WERI-Rb-1 (cell line): ENCODE measurements at regions not wholly inside any gene's neighbourhood (a gene's known extent, or its start where the extent isn't known, plus 50 kb on each side); places are given as distances from the start of the nearest gene placed in this dataset.
A peak's percentile ranks its signal among the peaks of the same experiment; 100 is the strongest.

ENCODE experiments used
- DNase-seq: peaks from one replicate; pipeline ENCODE4 v3.0.0-alpha.2; 2020
- H3K27ac ChIP-seq: fragments of 250-450 bp; sonication (Bioruptor Pico); 2 replicates; pipeline ENCODE4 v1.5.1; 2020; ENCODE audit warnings: mild to moderate bottlenecking, moderate library complexity
- H3K27me3 ChIP-seq: fragments of 250-450 bp; sonication (Bioruptor Pico); 2 replicates; pipeline ENCODE4 v1.5.1; 2021; ENCODE audit warnings: mild to moderate bottlenecking, low read depth, moderate library complexity; ENCODE audit not compliant: insufficient read depth, severe bottlenecking
- H3K36me3 ChIP-seq: fragments of 250-450 bp; sonication (Bioruptor Pico); 2 replicates; pipeline ENCODE4 v1.5.1; 2020; ENCODE audit warnings: mild to moderate bottlenecking, moderate library complexity
- H3K4me3 ChIP-seq: 2 replicates; pipeline ENCODE4 v1.5.1; 2011; ENCODE audit warnings: low read depth, mild to moderate bottlenecking, control low read depth, low read length
- H3K9me3 ChIP-seq: fragments of 250-450 bp; sonication (Bioruptor Pico); 2 replicates; pipeline ENCODE4 v1.5.1; 2021; ENCODE audit warnings: mild to moderate bottlenecking, moderate library complexity; ENCODE audit not compliant: severe bottlenecking
- TF ChIP-seq, protein P1 (sequence below): IDR thresholded peaks from 2 replicates; pipeline ENCODE4 v1.5.1; 2011; ENCODE audit warnings: low read depth, mild to moderate bottlenecking, control low read depth, inconsistent platforms, low read length

DNA sequence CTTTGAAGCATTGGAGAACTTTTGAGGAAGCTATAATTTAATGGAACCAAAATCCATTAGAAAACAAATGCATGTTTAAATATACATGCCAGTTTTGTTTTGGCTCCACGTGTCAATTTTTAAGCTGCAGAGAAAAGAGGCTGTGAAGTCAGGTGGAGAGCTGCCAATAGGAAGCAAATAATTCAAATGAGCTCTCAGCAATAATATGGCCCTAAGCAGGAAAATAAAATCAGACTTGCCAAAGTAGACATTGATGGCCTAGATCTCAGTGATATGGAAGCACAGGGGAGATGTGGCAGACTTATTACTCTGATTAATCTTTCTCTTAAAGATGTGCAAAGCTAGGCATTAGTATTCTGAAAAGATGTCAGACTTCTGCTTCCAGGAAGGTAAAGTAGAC lies 769.8 kb upstream of the NDST4 start:
- Histone ChIP-seq H3K36me3 (no peaks in the 10 kb centered on the region), H3K27me3 (no peaks in the 10 kb centered on the region), H3K4me3 (no peak overlapping the region), H3K27ac (no peak overlapping the region), H3K9me3 (no peaks in the 10 kb centered on the region)
- no peak for DNase-seq
- TF ChIP-seq, protein P1, sequence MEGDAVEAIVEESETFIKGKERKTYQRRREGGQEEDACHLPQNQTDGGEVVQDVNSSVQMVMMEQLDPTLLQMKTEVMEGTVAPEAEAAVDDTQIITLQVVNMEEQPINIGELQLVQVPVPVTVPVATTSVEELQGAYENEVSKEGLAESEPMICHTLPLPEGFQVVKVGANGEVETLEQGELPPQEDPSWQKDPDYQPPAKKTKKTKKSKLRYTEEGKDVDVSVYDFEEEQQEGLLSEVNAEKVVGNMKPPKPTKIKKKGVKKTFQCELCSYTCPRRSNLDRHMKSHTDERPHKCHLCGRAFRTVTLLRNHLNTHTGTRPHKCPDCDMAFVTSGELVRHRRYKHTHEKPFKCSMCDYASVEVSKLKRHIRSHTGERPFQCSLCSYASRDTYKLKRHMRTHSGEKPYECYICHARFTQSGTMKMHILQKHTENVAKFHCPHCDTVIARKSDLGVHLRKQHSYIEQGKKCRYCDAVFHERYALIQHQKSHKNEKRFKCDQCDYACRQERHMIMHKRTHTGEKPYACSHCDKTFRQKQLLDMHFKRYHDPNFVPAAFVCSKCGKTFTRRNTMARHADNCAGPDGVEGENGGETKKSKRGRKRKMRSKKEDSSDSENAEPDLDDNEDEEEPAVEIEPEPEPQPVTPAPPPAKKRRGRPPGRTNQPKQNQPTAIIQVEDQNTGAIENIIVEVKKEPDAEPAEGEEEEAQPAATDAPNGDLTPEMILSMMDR, result no peak

DNA sequence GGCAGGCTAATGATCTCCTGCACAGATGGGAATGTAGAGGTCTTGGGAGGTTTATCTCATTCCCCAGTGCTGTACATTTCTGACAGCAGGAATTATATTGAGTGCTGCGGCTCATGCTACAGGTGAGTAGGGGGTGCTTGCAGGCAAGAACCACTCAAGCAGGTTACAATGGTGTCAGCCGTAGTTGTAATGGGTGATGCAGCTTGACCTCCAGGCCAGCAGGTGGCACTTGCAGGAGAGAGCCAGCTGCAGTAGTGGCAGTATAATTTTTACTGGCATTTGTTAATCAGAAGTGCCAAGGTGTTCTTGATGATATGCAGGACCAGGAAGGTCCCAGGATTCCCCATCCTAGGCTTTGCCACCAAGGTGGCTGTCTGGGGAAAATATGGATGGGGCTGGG lies 759.6 kb upstream of the NDST4 start:
- no peak overlapping the region for H3K27ac ChIP-seq

DNA sequence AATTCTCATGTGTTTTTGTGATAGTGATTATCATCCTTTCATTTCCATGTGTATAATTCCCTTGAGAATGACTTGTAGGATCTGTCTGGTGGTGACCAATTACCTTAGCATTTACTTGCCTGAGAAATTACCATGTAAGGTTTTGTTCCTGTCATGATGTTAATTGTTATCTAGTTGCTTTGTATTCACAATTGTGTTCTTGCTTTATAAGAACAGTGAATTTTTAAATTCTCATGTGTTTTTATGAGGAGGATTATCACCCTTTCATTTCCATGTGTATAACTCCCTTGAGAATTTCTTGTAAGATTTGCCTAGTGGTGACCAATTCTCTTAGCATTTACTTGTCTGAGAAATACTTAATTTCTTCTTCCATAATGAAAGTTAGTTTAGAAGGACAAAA lies 758.2 kb upstream of the NDST4 start:
- Histone ChIP-seq H3K36me3 (no peaks in the 10 kb centered on the region), H3K27me3 (no peaks in the 10 kb centered on the region), H3K27ac (no peak overlapping the region), H3K4me3 (no peak overlapping the region), H3K9me3 (no peaks in the 10 kb centered on the region)
- no peak for DNase-seq
- TF ChIP-seq, protein P1, result no peak

More for the DNA sequence above, 759.6 kb upstream of the NDST4 start:
- Histone ChIP-seq H3K4me3 (no peak overlapping the region), H3K36me3 (no peaks in the 10 kb centered on the region), H3K27me3 (no peaks in the 10 kb centered on the region), H3K9me3 (no peaks in the 10 kb centered on the region)
- TF ChIP-seq, protein P1, result 0 out of 2 replicates have a peak, but pooled peaks have one; percentile 14
- DNase-seq, result no peak

DNA sequence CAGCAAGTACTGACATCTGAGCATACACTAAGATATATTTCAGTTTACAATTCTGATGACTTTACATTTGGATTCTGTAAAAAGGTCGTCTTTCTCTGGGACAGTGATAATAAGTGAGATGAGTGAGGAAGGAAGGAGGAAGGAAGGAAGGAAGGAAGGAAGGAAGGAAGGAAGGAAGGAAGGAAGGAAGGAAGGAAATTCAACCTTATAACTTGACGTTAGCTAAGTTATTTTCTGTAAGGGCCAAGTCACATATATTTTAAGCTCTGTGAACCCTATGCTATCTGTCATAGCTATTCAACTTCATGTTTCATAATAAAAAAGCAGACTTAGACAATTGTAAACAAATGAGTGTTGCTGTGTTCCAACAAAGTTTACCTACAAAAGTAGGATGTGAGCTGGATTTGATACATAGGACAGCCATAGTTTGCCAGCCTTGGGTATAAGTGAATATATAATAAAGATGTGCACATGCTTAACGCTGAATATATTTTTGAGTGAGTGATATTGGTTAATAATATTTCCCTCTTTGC lies 753.0 kb upstream of the NDST4 start:
- TF ChIP-seq, protein P1, result no peak
- Histone ChIP-seq H3K9me3 (no peaks in the 10 kb centered on the region), H3K36me3 (no peaks in the 10 kb centered on the region), H3K27ac (no peak overlapping the region), H3K27me3 (no peaks in the 10 kb centered on the region), H3K4me3 (no peak overlapping the region)
- DNase-seq, result no peak

DNA sequence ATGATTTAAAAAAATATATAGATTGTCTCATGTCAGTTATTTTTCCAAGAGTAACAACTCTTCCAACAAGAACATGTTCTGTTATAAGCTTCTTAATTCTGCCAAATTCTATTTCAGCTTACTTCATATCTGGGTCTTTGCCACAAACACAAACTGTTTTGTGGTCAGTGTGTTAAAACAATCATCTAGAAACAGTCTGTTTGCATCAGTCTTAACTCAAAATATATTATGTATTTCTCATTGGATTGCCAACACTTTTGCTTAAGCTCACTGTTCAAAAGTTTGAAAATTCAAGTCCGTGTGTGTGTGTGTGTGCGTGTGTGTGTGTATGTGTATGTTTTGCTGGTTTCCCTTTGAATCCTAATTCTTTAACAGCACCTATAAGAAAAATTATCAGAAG lies 752.3 kb upstream of the NDST4 start:
- H3K4me3 ChIP-seq, result no peak overlapping the region
- no peaks in the 10 kb centered on the region for H3K36me3 ChIP-seq
- H3K9me3 ChIP-seq, result no peaks in the 10 kb centered on the region
- no peak overlapping the region for H3K27ac ChIP-seq
- no peak for DNase-seq
- no peaks in the 10 kb centered on the region for H3K27me3 ChIP-seq
- TF ChIP-seq, protein P1, result no peak

DNA sequence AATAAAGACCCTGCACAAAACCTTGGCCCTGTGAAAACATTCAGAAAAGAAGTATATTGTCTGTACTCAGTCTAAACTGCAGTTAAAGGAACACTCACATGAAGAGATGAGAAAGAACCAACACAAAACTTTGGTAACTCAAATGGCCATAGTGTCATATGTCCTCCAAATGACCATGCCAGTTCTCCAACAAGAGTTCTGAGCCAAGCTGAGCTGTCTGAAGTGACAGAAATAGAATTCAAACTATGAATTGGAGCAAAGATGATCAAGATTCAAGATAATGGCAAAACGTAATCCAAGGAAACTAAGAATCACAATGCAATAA lies 739.3 kb upstream of the NDST4 start:
- Histone ChIP-seq H3K27ac (no peak overlapping the region), H3K9me3 (no peaks in the 10 kb centered on the region), H3K4me3 (no peak overlapping the region), H3K27me3 (no peaks in the 10 kb centered on the region), H3K36me3 (no peaks in the 10 kb centered on the region)
- DNase-seq, result no peak
- TF ChIP-seq, protein P1, result no peak
